Uterus (tissue), 2 donors: ENCODE measurements at regions not wholly inside any gene's neighbourhood (a gene's known extent, or its start where the extent isn't known, plus 50 kb on each side); places are given as distances from the start of the nearest gene placed in this dataset.

Experiments
- POLR2A ChIP-seq, 2 donors: fragments of 450-650 bp; IDR thresholded peaks; one replicate each; pipeline ENCODE4 v1.6.1; 2016; ENCODE audit warnings: antibody characterized with exemption in 2 of 2, mild to moderate bottlenecking in 1 of 2, moderate library complexity in 1 of 2
- TF ChIP-seq, protein P1 (sequence below), 4 experiments: fragments of 200-600 bp in 2 of 4; fragments of 450-650 bp in 2 of 4; sonication (generic) in 2 of 4; IDR thresholded peaks; one replicate each; pipeline ENCODE4 v1.5.1; 2016 to 2019; ENCODE audit warnings: antibody characterized with exemption in 4 of 4, mild to moderate bottlenecking in 2 of 4, moderate library complexity in 1 of 4

DNA sequence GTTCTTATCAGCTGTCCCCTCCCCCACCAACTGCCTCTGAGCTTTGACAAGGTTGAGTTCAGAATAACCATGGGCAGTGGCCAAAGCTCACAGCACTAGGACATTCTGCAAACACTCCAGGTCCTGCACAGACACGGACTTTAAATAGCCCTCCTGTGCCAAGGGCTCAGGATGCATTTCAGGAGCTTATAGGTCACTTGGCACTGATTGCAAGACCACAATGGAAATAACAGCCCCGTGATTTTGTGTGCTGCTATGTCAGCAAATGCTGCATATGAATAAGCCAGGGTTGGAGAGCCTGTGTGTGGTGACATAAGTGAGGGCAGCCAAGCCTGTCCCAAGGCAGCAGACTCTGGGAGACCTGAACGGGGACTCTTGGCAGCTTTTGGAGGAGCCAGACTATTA lies 150.7 kb downstream of the DMRT2 start:
- TF ChIP-seq, protein P1, sequence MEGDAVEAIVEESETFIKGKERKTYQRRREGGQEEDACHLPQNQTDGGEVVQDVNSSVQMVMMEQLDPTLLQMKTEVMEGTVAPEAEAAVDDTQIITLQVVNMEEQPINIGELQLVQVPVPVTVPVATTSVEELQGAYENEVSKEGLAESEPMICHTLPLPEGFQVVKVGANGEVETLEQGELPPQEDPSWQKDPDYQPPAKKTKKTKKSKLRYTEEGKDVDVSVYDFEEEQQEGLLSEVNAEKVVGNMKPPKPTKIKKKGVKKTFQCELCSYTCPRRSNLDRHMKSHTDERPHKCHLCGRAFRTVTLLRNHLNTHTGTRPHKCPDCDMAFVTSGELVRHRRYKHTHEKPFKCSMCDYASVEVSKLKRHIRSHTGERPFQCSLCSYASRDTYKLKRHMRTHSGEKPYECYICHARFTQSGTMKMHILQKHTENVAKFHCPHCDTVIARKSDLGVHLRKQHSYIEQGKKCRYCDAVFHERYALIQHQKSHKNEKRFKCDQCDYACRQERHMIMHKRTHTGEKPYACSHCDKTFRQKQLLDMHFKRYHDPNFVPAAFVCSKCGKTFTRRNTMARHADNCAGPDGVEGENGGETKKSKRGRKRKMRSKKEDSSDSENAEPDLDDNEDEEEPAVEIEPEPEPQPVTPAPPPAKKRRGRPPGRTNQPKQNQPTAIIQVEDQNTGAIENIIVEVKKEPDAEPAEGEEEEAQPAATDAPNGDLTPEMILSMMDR (IDR thresholded peaks at IDR 0.05) = no peak
- no peak for TF ChIP-seq POLR2A (IDR thresholded peaks at IDR 0.05)
